Ectodermal cell (in vitro differentiated cells): ENCODE measurements at regions not wholly inside any gene's neighbourhood (a gene's known extent, or its start where the extent isn't known, plus 50 kb on each side); places are given as distances from the start of the nearest gene placed in this dataset.

Experiments used
- H3K27ac ChIP-seq: 2 replicates; pipeline ENCODE4 v1.7.0; 2013; ENCODE audit warnings: mild to moderate bottlenecking, low read depth, low read length; ENCODE audit not compliant: insufficient read depth, poor library complexity, severe bottlenecking
- H3K27me3 ChIP-seq: 2 replicates; pipeline ENCODE4 v1.7.0; 2013; ENCODE audit warnings: mild to moderate bottlenecking, low read length; ENCODE audit not compliant: insufficient read depth, control insufficient read depth, poor library complexity, severe bottlenecking
- H3K36me3 ChIP-seq: one replicate; pipeline ENCODE4 v1.7.0; 2013; ENCODE audit warnings: low read length; ENCODE audit not compliant: control insufficient read depth, insufficient read depth
- H3K4me1 ChIP-seq: one replicate; pipeline ENCODE4 v1.7.0; 2013; ENCODE audit warnings: low read length; ENCODE audit not compliant: control insufficient read depth, insufficient read depth
- H3K4me3 ChIP-seq: 2 replicates; pipeline ENCODE4 v1.7.0; 2013; ENCODE audit warnings: low read depth, low read length, control low read depth; ENCODE audit not compliant: insufficient read depth
- H3K9me3 ChIP-seq: 2 replicates; pipeline ENCODE4 v1.7.0; 2013; ENCODE audit warnings: mild to moderate bottlenecking, low read length, moderate library complexity; ENCODE audit not compliant: control insufficient read depth
- WGBS, 2 experiments: methylation state at CpG; one replicate each; pipeline ENCODE4 v1.1.7; 2013; ENCODE audit warnings: missing lambda C conversion rate in 2 of 2; 5-methylcytosine and 5-hydroxymethylcytosine counted together

- Histone ChIP-seq H3K36me3 (no peaks in the 10 kb centered on the region), H3K27me3 (no peaks in the 10 kb centered on the region), H3K9me3 (no peaks in the 10 kb centered on the region), H3K4me3 (no peak overlapping the region), H3K4me1 (no peaks in the 10 kb centered on the region), H3K27ac (no peak overlapping the region)
Measured at GRCh38 chr1:30610917-30611316, 112.5 kb downstream of the MATN1 start.

DNA sequence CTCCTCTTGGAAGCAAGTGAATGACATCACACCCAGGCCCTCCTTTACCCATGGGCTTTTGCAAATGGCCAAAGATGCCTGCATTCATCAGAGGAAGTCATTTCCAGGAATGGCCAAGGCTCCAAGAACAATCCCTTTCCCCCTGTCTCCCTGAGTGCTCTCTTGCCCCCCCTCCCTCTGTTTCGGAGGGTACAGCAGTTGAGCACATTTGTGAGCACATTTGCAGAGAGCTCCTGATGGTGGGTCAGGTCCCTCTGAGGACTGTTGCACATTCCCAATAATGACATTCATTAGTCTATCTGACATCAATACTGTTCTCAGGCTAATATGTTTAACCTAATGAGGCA is 113.4 kb downstream of the MATN1 start:
- H3K27ac ChIP-seq = no peak overlapping the region
- H3K4me1 ChIP-seq = no peaks in the 10 kb centered on the region
- WGBS, 2 experiments = 86 to 94% methylated on average over 1 of the region's 1 CpG
- no peaks in the 10 kb centered on the region for H3K36me3 ChIP-seq
- H3K9me3 ChIP-seq = no peaks in the 10 kb centered on the region
- no peak overlapping the region for H3K4me3 ChIP-seq
- no peaks in the 10 kb centered on the region for H3K27me3 ChIP-seq

- H3K4me3 ChIP-seq = no peak overlapping the region
- H3K9me3 ChIP-seq = no peaks in the 10 kb centered on the region
- no peaks in the 10 kb centered on the region for H3K4me1 ChIP-seq
- WGBS, 2 experiments = 88% methylated on average over 9 of the region's 9 CpGs
- H3K27ac ChIP-seq = no peak overlapping the region
- H3K27me3 ChIP-seq = no peaks in the 10 kb centered on the region
- no peaks in the 10 kb centered on the region for H3K36me3 ChIP-seq
Measured at GRCh38 chr1:30609336-30609998, 113.9 kb downstream of the MATN1 start.

GRCh38 chr1:30607723-30608122 is 115.7 kb downstream of the MATN1 start:
- H3K4me3 ChIP-seq = no peak overlapping the region
- H3K4me1 ChIP-seq = no peaks in the 10 kb centered on the region
- 85 to 88% methylated on average over 5 of the region's 5 CpGs for whole genome bisulfite sequencing, 2 experiments
- no peaks in the 10 kb centered on the region for H3K36me3 ChIP-seq
- H3K27ac ChIP-seq = no peak overlapping the region
- H3K9me3 ChIP-seq = no peaks in the 10 kb centered on the region
- no peaks in the 10 kb centered on the region for H3K27me3 ChIP-seq

DNA sequence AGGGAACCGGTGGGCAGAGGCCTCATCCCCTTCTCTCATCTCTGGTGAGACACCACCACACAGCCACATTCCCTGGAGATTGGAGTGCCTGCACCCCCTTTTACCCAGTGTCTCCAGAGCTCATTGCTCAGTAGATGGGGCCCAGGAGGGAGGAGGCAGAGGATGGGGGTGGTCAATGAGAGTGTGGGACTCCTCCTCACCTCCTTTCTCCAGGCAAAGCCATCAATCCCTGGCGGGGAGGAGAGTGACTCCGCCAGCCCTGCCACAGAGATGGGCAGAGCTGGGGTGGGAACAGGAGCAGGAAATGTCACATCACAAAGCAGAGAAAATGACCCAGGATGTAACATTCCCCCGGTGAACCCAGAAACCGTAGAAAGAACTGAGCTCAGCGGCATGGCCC is 117.2 kb downstream of the MATN1 start:
- no peaks in the 10 kb centered on the region for H3K9me3 ChIP-seq
- no peaks in the 10 kb centered on the region for H3K27me3 ChIP-seq
- 73 to 77% methylated on average over 6 of the region's 6 CpGs for WGBS, 2 experiments
- H3K4me3 ChIP-seq = no peak overlapping the region
- H3K27ac ChIP-seq = no peak overlapping the region
- H3K4me1 ChIP-seq = no peaks in the 10 kb centered on the region
- H3K36me3 ChIP-seq = no peaks in the 10 kb centered on the region

- H3K36me3 ChIP-seq = no peaks in the 10 kb centered on the region
- H3K9me3 ChIP-seq = no peaks in the 10 kb centered on the region
- no peak overlapping the region for H3K4me3 ChIP-seq
- H3K27me3 ChIP-seq = no peaks in the 10 kb centered on the region
- 87 to 88% methylated on average over 8 of the region's 8 CpGs for WGBS, 2 experiments
- H3K4me1 ChIP-seq = no peaks in the 10 kb centered on the region
- no peak overlapping the region for H3K27ac ChIP-seq
Measured at GRCh38 chr1:30605441-30605920, 117.9 kb downstream of the MATN1 start.

GRCh38 chr1:30604801-30605440 is 118.5 kb downstream of the MATN1 start:
- no peaks in the 10 kb centered on the region for H3K4me1 ChIP-seq
- no peaks in the 10 kb centered on the region for H3K9me3 ChIP-seq
- no peak overlapping the region for H3K27ac ChIP-seq
- H3K4me3 ChIP-seq = no peak overlapping the region
- H3K36me3 ChIP-seq = no peaks in the 10 kb centered on the region
- 94% methylated on average over 6 of the region's 6 CpGs for WGBS, 2 experiments
- no peaks in the 10 kb centered on the region for H3K27me3 ChIP-seq

GRCh38 chr1:30603081-30603858 is 120.1 kb downstream of the MATN1 start:
- Histone ChIP-seq H3K36me3 (no peaks in the 10 kb centered on the region), H3K4me1 (no peaks in the 10 kb centered on the region), H3K27ac (no peak overlapping the region), H3K4me3 (no peak overlapping the region), H3K9me3 (no peaks in the 10 kb centered on the region), H3K27me3 (no peaks in the 10 kb centered on the region)
- 82 to 83% methylated on average over 7 of the region's 7 CpGs for WGBS, 2 experiments

DNA sequence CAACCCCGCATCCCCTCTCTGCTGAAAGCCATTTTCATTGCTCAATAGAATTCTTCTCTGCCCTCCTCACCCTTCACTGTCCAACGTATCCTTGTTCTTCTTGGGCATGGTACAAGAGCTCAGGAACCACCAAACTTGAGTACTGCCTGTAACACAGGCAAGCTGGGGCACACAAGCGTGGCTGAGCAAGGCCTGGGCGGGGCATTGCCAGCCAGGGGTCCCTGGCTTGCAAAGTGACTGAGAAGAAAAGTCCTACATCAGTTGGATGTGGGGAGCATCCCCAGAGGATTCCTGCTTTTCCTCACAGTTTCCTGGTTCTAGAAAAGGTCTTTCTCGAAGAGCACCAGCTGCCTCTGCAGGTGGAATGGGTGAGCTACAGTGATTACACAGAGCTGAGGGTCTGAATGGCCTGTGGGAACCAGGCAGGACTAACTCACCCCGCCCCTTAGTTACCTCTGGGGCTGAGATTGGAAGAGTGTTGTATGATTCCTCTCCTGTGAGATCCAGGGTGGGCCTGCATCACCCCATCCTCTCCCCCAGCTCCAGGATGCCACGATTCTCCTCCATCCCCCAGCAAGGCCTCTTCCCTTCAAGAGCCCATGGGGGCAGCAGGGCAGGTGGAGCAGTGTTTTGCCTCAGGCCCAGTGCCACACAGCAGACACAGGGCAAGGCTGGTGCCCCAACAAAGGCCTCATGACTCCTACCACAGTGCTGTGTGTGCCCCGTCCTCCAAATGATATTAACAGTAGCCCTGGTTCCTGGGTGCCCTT is 121.9 kb downstream of the MATN1 start:
- Histone ChIP-seq H3K36me3 (no peaks in the 10 kb centered on the region), H3K9me3 (no peaks in the 10 kb centered on the region), H3K27me3 (no peaks in the 10 kb centered on the region), H3K4me3 (no peak overlapping the region), H3K27ac (no peak overlapping the region), H3K4me1 (no peaks in the 10 kb centered on the region)
- 90 to 92% methylated on average over 8 of the region's 8 CpGs for WGBS, 2 experiments

DNA sequence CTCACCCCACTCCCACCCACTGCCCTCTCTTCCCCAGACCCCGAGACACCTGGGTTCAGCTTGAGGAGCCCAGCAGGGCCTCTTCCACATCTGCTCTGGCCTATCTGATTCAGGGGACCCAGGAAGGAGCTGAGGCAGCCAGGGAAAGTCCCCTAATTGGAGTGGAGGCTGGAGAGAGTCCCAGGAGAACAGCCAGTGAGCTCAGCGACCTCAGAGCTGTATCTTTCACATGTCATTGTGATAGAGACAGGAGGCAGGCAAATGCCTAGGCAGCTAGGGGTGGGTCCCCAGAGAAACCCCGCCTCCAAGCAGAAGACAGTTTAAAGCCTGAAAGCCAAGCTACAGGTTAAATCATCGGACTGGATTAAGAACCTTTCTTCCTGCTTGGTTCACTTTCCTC is 122.7 kb downstream of the MATN1 start:
- no peaks in the 10 kb centered on the region for H3K27me3 ChIP-seq
- H3K36me3 ChIP-seq = no peaks in the 10 kb centered on the region
- H3K27ac ChIP-seq = no peak overlapping the region
- WGBS, 2 experiments = 90 to 95% methylated on average over 4 of the region's 4 CpGs
- H3K9me3 ChIP-seq = no peaks in the 10 kb centered on the region
- H3K4me3 ChIP-seq = no peak overlapping the region
- no peaks in the 10 kb centered on the region for H3K4me1 ChIP-seq
